Lower leg skin (tissue), 3 donors: ENCODE measurements at regions not wholly inside any gene's neighbourhood (a gene's known extent, or its start where the extent isn't known, plus 50 kb on each side); places are given as distances from the start of the nearest gene placed in this dataset.

Source experiments
- CTCF ChIP-seq, 3 donors: fragments of 450-650 bp; IDR thresholded peaks; one replicate each; pipeline ENCODE4 v1.5.1; 2016; ENCODE audit warnings: antibody characterized with exemption in 3 of 3, mild to moderate bottlenecking in 3 of 3, moderate library complexity in 2 of 3
- POLR2A ChIP-seq, 2 donors: fragments of 450-650 bp; IDR thresholded peaks; one replicate each; pipeline ENCODE4 v1.6.1; 2016 to 2017; ENCODE audit warnings: antibody characterized with exemption in 2 of 2, mild to moderate bottlenecking in 1 of 2, moderate library complexity in 1 of 2

- TF ChIP-seq CTCF (IDR thresholded peaks at IDR 0.05) = no peak
- no peak for TF ChIP-seq POLR2A (IDR thresholded peaks at IDR 0.05)
These were observed 775.2 kb upstream of the RBFOX1 start for GRCh38 chr16:6557353-6558023.
